HEK293 (cell line): ENCODE measurements at regions not wholly inside any gene's neighbourhood (a gene's known extent, or its start where the extent isn't known, plus 50 kb on each side); places are given as distances from the start of the nearest gene placed in this dataset.

Source experiments
- CTCF ChIA-PET: fragments of 350-600 bp; formaldehyde crosslinking; extraction: SDS; loops from one replicate; lab custom pipeline; 2021; ENCODE audit warnings: antibody characterized with exemption; lab: Yijun Ruan, JAX
- POLR2A ChIA-PET: fragments of 300-600 bp; formaldehyde crosslinking; extraction: SDS; loops from one replicate; lab custom pipeline; 2020; ENCODE audit warnings: antibody characterized with exemption, inconsistent platforms; lab: Yijun Ruan, JAX
- H3K27ac ChIP-seq: fragments of 200-500 bp; sonication (Bioruptor generic); 2 replicates; pipeline ENCODE4 v1.5.1; 2014; ENCODE audit warnings: low read depth, low read length, control low read depth, inconsistent platforms; ENCODE audit errors: extremely low read depth
- H3K36me3 ChIP-seq, 2 experiments: fragments of 200-500 bp in 1 of 2; sonication (Bioruptor generic) in 1 of 2; 1 replicate in 1 of 2; 2 replicates in 1 of 2; pipeline ENCODE4 v1.5.1; 2014 to 2017; ENCODE audit warnings: inconsistent platforms in 2 of 2, low read length in 2 of 2; ENCODE audit not compliant: control insufficient read depth in 2 of 2, insufficient read depth in 1 of 2
- H3K4me1 ChIP-seq: fragments of 200-500 bp; sonication (Bioruptor generic); 2 replicates; pipeline ENCODE4 v1.5.1; 2014; ENCODE audit warnings: mild to moderate bottlenecking, low read length, inconsistent platforms; ENCODE audit not compliant: control insufficient read depth, insufficient read depth
- H3K4me3 ChIP-seq: 2 replicates; pipeline ENCODE4 v1.5.1; 2011; ENCODE audit warnings: low read depth, mild to moderate bottlenecking, control low read depth, low read length, moderate library complexity
- H3K9me3 ChIP-seq: fragments of 200-500 bp; sonication (Bioruptor generic); 2 replicates; pipeline ENCODE4 v1.5.1; 2014; ENCODE audit warnings: low read depth, low read length, inconsistent platforms; ENCODE audit not compliant: control insufficient read depth, insufficient read depth
- HOXA7 ChIP-seq: sonication (generic); formaldehyde crosslinking; IDR thresholded peaks from 2 replicates; pipeline ENCODE4 v1.8.1; 2022; ENCODE audit warnings: missing genetic modification reagents, borderline replicate concordance
- INSM2 ChIP-seq: fragments of 450-650 bp; formaldehyde crosslinking; IDR thresholded peaks from 2 replicates; pipeline ENCODE4 v1.5.1; 2016; ENCODE audit warnings: missing biosample characterization, missing genetic modification characterization
- KLF8 ChIP-seq: fragments of 450-650 bp; formaldehyde crosslinking; IDR thresholded peaks from 2 replicates; pipeline ENCODE4 v1.5.1; 2016; ENCODE audit warnings: missing biosample characterization, missing genetic modification characterization
- MEIS1 ChIP-seq: sonication (generic); formaldehyde crosslinking; IDR thresholded peaks from 2 replicates; pipeline ENCODE4 v1.8.1; 2022; ENCODE audit warnings: missing genetic modification reagents, mild to moderate bottlenecking, borderline replicate concordance
- MZF1 ChIP-seq: fragments of 450-650 bp; formaldehyde crosslinking; IDR thresholded peaks from 2 replicates; pipeline ENCODE4 v1.5.1; 2017; ENCODE audit warnings: missing biosample characterization, missing genetic modification characterization, borderline replicate concordance
- RBAK ChIP-seq: fragments of 450-650 bp; formaldehyde crosslinking; IDR thresholded peaks from 2 replicates; pipeline ENCODE4 v1.5.1; 2016; ENCODE audit warnings: missing biosample characterization, missing genetic modification characterization
- REPIN1 ChIP-seq: fragments of 450-650 bp; formaldehyde crosslinking; IDR thresholded peaks from 2 replicates; pipeline ENCODE4 v1.5.1; 2017; ENCODE audit warnings: missing biosample characterization, missing genetic modification characterization, low read depth
- ZEB2 ChIP-seq: fragments of 450-650 bp; formaldehyde crosslinking; IDR thresholded peaks from 2 replicates; pipeline ENCODE4 v1.5.1; 2016; ENCODE audit warnings: missing biosample characterization, missing genetic modification characterization
- ZFP37 ChIP-seq: fragments of 450-650 bp; formaldehyde crosslinking; IDR thresholded peaks from 2 replicates; pipeline ENCODE4 v1.5.1; 2016; ENCODE audit warnings: missing biosample characterization, missing genetic modification characterization
- ZFP41 ChIP-seq: fragments of 450-650 bp; formaldehyde crosslinking; IDR thresholded peaks from 2 replicates; pipeline ENCODE4 v1.5.1; 2016; ENCODE audit warnings: missing biosample characterization, missing genetic modification characterization, borderline replicate concordance
- ZNF114 ChIP-seq: fragments of 450-650 bp; formaldehyde crosslinking; IDR thresholded peaks from 2 replicates; pipeline ENCODE4 v1.5.0; 2017; ENCODE audit warnings: missing biosample characterization, missing genetic modification characterization
- ZNF2 ChIP-seq: fragments of 450-650 bp; formaldehyde crosslinking; IDR thresholded peaks from 2 replicates; pipeline ENCODE4 v1.5.1; 2016; ENCODE audit warnings: missing biosample characterization, missing genetic modification characterization
- ZNF37A ChIP-seq: fragments of 450-650 bp; IDR thresholded peaks from 2 replicates; pipeline ENCODE4 v1.5.1; 2018; ENCODE audit warnings: missing biosample characterization, missing genetic modification characterization
- ZNF426 ChIP-seq: fragments of 450-650 bp; formaldehyde crosslinking; IDR thresholded peaks from 2 replicates; pipeline ENCODE4 v1.5.1; 2017; ENCODE audit warnings: missing biosample characterization, missing genetic modification characterization, mild to moderate bottlenecking, inconsistent platforms, moderate library complexity
- ZNF433 ChIP-seq: fragments of 450-650 bp; formaldehyde crosslinking; IDR thresholded peaks from 2 replicates; pipeline ENCODE4 v1.5.1; 2016; ENCODE audit warnings: missing biosample characterization, missing genetic modification characterization, low read depth
- ZNF530 ChIP-seq: fragments of 450-650 bp; formaldehyde crosslinking; IDR thresholded peaks from 2 replicates; pipeline ENCODE4 v1.5.1; 2016; ENCODE audit warnings: low read depth, missing biosample characterization, missing genetic modification characterization
- ZNF624 ChIP-seq: fragments of 450-650 bp; formaldehyde crosslinking; IDR thresholded peaks from 2 replicates; pipeline ENCODE4 v1.5.1; 2017; ENCODE audit warnings: missing biosample characterization, missing genetic modification characterization
- ZNF830 ChIP-seq: fragments of 450-650 bp; IDR thresholded peaks from 2 replicates; pipeline ENCODE4 v1.5.0; 2018; ENCODE audit warnings: missing biosample characterization, missing genetic modification characterization, low read depth, mild to moderate bottlenecking, moderate library complexity
- ZNF843 ChIP-seq: fragments of 450-650 bp; formaldehyde crosslinking; IDR thresholded peaks from 2 replicates; pipeline ENCODE4 v1.5.1; 2016; ENCODE audit warnings: missing biosample characterization, missing genetic modification characterization
- TF ChIP-seq, protein P1 (sequence below): fragments of 450-650 bp; formaldehyde crosslinking; IDR thresholded peaks from 2 replicates; pipeline ENCODE4 v1.5.1; 2016; ENCODE audit warnings: missing biosample characterization, missing genetic modification characterization
- TF ChIP-seq, protein P2 (sequence below): fragments of 450-650 bp; formaldehyde crosslinking; IDR thresholded peaks from 2 replicates; pipeline ENCODE4 v1.5.1; 2016; ENCODE audit warnings: missing biosample characterization, missing genetic modification characterization
- TF ChIP-seq, protein P3 (sequence below): fragments of 450-650 bp; formaldehyde crosslinking; IDR thresholded peaks from 2 replicates; pipeline ENCODE4 v1.5.1; 2016; ENCODE audit warnings: missing biosample characterization, missing genetic modification characterization
- TF ChIP-seq, protein P4 (sequence below): fragments of 450-650 bp; formaldehyde crosslinking; IDR thresholded peaks from 2 replicates; pipeline ENCODE4 v1.5.1; 2016; ENCODE audit warnings: missing biosample characterization, missing genetic modification characterization, borderline replicate concordance

GRCh38 chr4:67035501-67035900 is 509.8 kb downstream of the CENPC start:
- no peak overlapping the region for H3K4me3 ChIP-seq
- no peaks in the 10 kb centered on the region for H3K9me3 ChIP-seq
- H3K4me1 ChIP-seq: no peaks in the 10 kb centered on the region
- ChIA-PET CTCF (no interaction called here), POLR2A (no interaction called here)
- TF ChIP-seq ZNF114 (tag by site-specific recombination) (no peak), ZNF624 (tag by site-specific recombination) (no peak), ZNF426 (tag by site-specific recombination) (no peak), ZFP41 (tag by site-specific recombination) (no peak), ZNF433 (tag by site-specific recombination) (no peak), ZNF37A (no peak), REPIN1 (no peak), ZFP37 (tag by site-specific recombination) (no peak), KLF8 (tag by site-specific recombination) (no peak), RBAK (tag by site-specific recombination) (no peak), ZNF843 (tag by site-specific recombination) (no peak), INSM2 (tag by site-specific recombination) (no peak), ZNF830 (no peak), MZF1 (tag by site-specific recombination) (no peak)
- TF ChIP-seq, protein P1, sequence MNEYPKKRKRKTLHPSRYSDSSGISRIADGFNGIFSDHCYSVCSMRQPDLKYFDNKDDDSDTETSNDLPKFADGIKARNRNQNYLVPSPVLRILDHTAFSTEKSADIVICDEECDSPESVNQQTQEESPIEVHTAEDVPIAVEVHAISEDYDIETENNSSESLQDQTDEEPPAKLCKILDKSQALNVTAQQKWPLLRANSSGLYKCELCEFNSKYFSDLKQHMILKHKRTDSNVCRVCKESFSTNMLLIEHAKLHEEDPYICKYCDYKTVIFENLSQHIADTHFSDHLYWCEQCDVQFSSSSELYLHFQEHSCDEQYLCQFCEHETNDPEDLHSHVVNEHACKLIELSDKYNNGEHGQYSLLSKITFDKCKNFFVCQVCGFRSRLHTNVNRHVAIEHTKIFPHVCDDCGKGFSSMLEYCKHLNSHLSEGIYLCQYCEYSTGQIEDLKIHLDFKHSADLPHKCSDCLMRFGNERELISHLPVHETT: no peak
- TF ChIP-seq, protein P2, sequence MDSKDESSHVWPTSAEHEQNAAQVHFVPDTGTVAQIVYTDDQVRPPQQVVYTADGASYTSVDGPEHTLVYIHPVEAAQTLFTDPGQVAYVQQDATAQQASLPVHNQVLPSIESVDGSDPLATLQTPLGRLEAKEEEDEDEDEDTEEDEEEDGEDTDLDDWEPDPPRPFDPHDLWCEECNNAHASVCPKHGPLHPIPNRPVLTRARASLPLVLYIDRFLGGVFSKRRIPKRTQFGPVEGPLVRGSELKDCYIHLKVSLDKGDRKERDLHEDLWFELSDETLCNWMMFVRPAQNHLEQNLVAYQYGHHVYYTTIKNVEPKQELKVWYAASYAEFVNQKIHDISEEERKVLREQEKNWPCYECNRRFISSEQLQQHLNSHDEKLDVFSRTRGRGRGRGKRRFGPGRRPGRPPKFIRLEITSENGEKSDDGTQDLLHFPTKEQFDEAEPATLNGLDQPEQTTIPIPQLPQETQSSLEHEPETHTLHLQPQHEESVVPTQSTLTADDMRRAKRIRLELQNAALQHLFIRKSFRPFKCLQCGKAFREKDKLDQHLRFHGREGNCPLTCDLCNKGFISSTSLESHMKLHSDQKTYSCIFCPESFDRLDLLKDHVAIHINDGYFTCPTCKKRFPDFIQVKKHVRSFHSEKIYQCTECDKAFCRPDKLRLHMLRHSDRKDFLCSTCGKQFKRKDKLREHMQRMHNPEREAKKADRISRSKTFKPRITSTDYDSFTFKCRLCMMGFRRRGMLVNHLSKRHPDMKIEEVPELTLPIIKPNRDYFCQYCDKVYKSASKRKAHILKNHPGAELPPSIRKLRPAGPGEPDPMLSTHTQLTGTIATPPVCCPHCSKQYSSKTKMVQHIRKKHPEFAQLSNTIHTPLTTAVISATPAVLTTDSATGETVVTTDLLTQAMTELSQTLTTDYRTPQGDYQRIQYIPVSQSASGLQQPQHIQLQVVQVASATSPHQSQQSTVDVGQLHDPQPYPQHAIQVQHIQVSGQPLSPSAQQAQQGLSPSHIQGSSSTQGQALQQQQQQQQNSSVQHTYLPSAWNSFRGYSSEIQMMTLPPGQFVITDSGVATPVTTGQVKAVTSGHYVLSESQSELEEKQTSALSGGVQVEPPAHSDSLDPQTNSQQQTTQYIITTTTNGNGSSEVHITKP (tag by site-specific recombination): no peak
- no peaks in the 10 kb centered on the region for H3K36me3 ChIP-seq
- H3K27ac ChIP-seq: no peak overlapping the region

DNA sequence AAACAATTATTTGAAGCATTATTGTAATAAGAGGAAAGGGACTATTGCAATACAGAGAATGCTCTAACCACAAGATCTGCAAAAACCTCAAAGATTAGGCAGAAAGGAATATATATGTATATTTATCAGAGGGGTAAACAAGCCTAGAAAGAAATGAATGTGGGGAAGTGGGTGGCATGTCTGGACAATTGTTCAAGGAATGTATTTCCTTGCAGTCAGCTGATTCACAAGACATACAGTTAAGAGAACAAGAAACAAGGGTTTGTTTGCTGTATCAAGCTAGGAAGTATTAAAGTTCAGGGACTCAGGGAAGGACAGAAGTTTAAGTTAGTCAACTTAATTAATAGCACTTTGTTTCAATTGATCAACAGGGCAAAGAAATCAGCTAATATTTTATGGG is 514.7 kb downstream of the CENPC start:
- ChIA-PET CTCF (no interaction called here), POLR2A (no interaction called here)
- H3K27ac ChIP-seq: no peak overlapping the region
- TF ChIP-seq MEIS1 (CRISPR knock-in tag) (no peak), HOXA7 (CRISPR knock-in tag) (no peak), ZNF2 (tag by site-specific recombination) (no peak), ZNF530 (tag by site-specific recombination) (no peak), ZEB2 (tag by site-specific recombination) (no peak)
- TF ChIP-seq, protein P3, sequence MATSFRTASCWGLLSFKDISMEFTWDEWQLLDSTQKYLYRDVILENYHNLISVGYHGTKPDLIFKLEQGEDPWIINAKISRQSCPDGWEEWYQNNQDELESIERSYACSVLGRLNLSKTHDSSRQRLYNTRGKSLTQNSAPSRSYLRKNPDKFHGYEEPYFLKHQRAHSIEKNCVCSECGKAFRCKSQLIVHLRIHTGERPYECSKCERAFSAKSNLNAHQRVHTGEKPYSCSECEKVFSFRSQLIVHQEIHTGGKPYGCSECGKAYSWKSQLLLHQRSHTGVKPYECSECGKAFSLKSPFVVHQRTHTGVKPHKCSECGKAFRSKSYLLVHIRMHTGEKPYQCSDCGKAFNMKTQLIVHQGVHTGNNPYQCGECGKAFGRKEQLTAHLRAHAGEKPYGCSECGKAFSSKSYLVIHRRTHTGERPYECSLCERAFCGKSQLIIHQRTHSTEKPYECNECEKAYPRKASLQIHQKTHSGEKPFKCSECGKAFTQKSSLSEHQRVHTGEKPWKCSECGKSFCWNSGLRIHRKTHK (tag by site-specific recombination): no peak
- TF ChIP-seq, protein P4, sequence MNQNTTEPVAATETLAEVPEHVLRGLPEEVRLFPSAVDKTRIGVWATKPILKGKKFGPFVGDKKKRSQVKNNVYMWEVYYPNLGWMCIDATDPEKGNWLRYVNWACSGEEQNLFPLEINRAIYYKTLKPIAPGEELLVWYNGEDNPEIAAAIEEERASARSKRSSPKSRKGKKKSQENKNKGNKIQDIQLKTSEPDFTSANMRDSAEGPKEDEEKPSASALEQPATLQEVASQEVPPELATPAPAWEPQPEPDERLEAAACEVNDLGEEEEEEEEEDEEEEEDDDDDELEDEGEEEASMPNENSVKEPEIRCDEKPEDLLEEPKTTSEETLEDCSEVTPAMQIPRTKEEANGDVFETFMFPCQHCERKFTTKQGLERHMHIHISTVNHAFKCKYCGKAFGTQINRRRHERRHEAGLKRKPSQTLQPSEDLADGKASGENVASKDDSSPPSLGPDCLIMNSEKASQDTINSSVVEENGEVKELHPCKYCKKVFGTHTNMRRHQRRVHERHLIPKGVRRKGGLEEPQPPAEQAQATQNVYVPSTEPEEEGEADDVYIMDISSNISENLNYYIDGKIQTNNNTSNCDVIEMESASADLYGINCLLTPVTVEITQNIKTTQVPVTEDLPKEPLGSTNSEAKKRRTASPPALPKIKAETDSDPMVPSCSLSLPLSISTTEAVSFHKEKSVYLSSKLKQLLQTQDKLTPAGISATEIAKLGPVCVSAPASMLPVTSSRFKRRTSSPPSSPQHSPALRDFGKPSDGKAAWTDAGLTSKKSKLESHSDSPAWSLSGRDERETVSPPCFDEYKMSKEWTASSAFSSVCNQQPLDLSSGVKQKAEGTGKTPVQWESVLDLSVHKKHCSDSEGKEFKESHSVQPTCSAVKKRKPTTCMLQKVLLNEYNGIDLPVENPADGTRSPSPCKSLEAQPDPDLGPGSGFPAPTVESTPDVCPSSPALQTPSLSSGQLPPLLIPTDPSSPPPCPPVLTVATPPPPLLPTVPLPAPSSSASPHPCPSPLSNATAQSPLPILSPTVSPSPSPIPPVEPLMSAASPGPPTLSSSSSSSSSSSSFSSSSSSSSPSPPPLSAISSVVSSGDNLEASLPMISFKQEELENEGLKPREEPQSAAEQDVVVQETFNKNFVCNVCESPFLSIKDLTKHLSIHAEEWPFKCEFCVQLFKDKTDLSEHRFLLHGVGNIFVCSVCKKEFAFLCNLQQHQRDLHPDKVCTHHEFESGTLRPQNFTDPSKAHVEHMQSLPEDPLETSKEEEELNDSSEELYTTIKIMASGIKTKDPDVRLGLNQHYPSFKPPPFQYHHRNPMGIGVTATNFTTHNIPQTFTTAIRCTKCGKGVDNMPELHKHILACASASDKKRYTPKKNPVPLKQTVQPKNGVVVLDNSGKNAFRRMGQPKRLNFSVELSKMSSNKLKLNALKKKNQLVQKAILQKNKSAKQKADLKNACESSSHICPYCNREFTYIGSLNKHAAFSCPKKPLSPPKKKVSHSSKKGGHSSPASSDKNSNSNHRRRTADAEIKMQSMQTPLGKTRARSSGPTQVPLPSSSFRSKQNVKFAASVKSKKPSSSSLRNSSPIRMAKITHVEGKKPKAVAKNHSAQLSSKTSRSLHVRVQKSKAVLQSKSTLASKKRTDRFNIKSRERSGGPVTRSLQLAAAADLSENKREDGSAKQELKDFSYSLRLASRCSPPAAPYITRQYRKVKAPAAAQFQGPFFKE (tag by site-specific recombination): no peak

More for the DNA sequence above, 514.7 kb downstream of the CENPC start:
- Histone ChIP-seq H3K4me1 (no peaks in the 10 kb centered on the region), H3K9me3 (no peaks in the 10 kb centered on the region), H3K36me3 (no peaks in the 10 kb centered on the region), H3K4me3 (no peak overlapping the region)
